NCI-H82 (cell line): ENCODE measurements at regions not wholly inside any gene's neighbourhood (a gene's known extent, or its start where the extent isn't known, plus 50 kb on each side); places are given as distances from the start of the nearest gene placed in this dataset.
"Not testable (repeated sequence)": the region's sequence is repeated elsewhere in the genome, so short reads cannot be mapped to it uniquely, and the experiment has no call there.

ENCODE experiments used
- DNase-seq: peaks from one replicate; lab custom pipeline; 2025; lab: John Stamatoyannopoulos, UW

- DNase-seq = no peak
These were observed 169.6 kb downstream of the EDEM1 start for GRCh38 chr3:5357089-5357488.

GRCh38 chr3:5358911-5359310 is 171.4 kb downstream of the EDEM1 start:
- no peak for DNase-seq

GRCh38 chr3:5360453-5360852 is 172.9 kb downstream of the EDEM1 start:
- no peak for DNase-seq

GRCh38 chr3:5366746-5367145 is 179.2 kb downstream of the EDEM1 start:
- DNase-seq = no peak

- not testable (repeated sequence) for DNase-seq
These were observed 184.0 kb downstream of the EDEM1 start for GRCh38 chr3:5371555-5371954.

GRCh38 chr3:5376761-5377160 is 189.3 kb downstream of the EDEM1 start:
- no peak for DNase-seq

GRCh38 chr3:5379266-5379665 is 191.8 kb downstream of the EDEM1 start:
- not testable (repeated sequence) for DNase-seq

- DNase-seq = not testable (repeated sequence)
These were observed 196.2 kb downstream of the EDEM1 start for GRCh38 chr3:5383486-5384263.

- DNase-seq = no peak
These were observed 197.2 kb downstream of the EDEM1 start for GRCh38 chr3:5384557-5385236.

GRCh38 chr3:5388091-5388490 is 200.6 kb downstream of the EDEM1 start:
- no peak for DNase-seq

- DNase-seq = no peak
These were observed 201.6 kb downstream of the EDEM1 start for GRCh38 chr3:5389057-5389456.

- DNase-seq = no peak
These were observed 202.7 kb downstream of the EDEM1 start for GRCh38 chr3:5390221-5390620.

GRCh38 chr3:5390936-5391625 is 203.6 kb downstream of the EDEM1 start:
- no peak for DNase-seq

GRCh38 chr3:5401002-5401401 is 213.5 kb downstream of the EDEM1 start:
- DNase-seq = no peak

- DNase-seq = no peak
These were observed 217.2 kb downstream of the EDEM1 start for GRCh38 chr3:5404718-5405117.

- DNase-seq = no peak
These were observed 224.3 kb downstream of the EDEM1 start for GRCh38 chr3:5411786-5412185.

- no peak for DNase-seq
These were observed 235.6 kb downstream of the EDEM1 start for GRCh38 chr3:5423076-5423475.

- DNase-seq = no peak
These were observed 236.0 kb downstream of the EDEM1 start for GRCh38 chr3:5423523-5423922.

- no peak for DNase-seq
These were observed 237.9 kb downstream of the EDEM1 start for GRCh38 chr3:5425371-5425770.

- peak; percentile 85 for DNase-seq
These were observed 238.8 kb downstream of the EDEM1 start for GRCh38 chr3:5426094-5426883.

- no peak for DNase-seq
These were observed 239.5 kb downstream of the EDEM1 start for GRCh38 chr3:5427021-5427420.

- DNase-seq = no peak
These were observed 240.4 kb downstream of the EDEM1 start for GRCh38 chr3:5427938-5428337.
